ENCODE measurements at regions not wholly inside any gene's neighbourhood (a gene's known extent, or its start where the extent isn't known, plus 50 kb on each side); places are given as distances from the start of the nearest gene placed in this dataset.

DNA sequence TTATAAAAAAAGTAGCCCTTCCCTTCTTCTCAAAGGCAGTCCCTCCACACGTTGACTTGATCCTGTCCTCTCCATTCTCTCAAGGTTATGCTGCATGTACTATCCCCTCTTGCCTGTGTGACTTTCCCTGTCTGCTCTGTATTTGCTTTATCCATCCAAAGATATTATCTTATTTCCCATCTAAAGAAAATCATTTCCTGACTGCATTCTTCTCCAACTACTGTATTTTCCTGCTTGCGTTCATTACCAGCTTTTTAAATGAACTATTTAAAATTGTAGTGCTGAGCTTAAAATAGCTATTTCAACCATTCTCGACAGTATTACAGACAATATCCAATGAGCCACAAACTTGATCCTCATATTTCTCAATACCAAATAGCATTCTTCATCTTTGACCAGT, 716.0 kb upstream of the REG3G start:
- DNase-seq (ENCODE audit: low spot score, unreplicated experiment): no peak
- TF ChIP-seq CTCF (IDR thresholded peaks at IDR 0.05; ENCODE audit: unreplicated experiment): no peak

GRCh38 chr2:78315368-78315767, 710.1 kb upstream of the REG3G start:
- no peak overlapping the region for H3K27ac Mint-ChIP-seq
- no peak for TF ChIP-seq CTCF (IDR thresholded peaks at IDR 0.05; ENCODE audit: unreplicated experiment)
- DNase-seq (ENCODE audit: low spot score, unreplicated experiment): no peak
- H3K4me1 Mint-ChIP-seq (ENCODE audit: low read depth): no peaks in the 10 kb centered on the region
- H3K9me3 Mint-ChIP-seq (ENCODE audit: low read depth): no peaks in the 10 kb centered on the region
- no peak overlapping the region for H3K4me3 Mint-ChIP-seq (ENCODE audit: low read depth)
- no peaks in the 10 kb centered on the region for H3K36me3 Mint-ChIP-seq (ENCODE audit: insufficient read depth)
- H3K27me3 Mint-ChIP-seq: no peaks in the 10 kb centered on the region

More for the DNA sequence above, 716.0 kb upstream of the REG3G start:
- no peak overlapping the region for H3K4me3 Mint-ChIP-seq (ENCODE audit: low read depth)
- no peaks in the 10 kb centered on the region for H3K27me3 Mint-ChIP-seq
- no peaks in the 10 kb centered on the region for H3K9me3 Mint-ChIP-seq (ENCODE audit: low read depth)
- no peak overlapping the region for H3K27ac Mint-ChIP-seq
- no peaks in the 10 kb centered on the region for H3K4me1 Mint-ChIP-seq (ENCODE audit: low read depth)
- H3K36me3 Mint-ChIP-seq (ENCODE audit: insufficient read depth): no peaks in the 10 kb centered on the region

GRCh38 chr2:78318275-78318674, 707.2 kb upstream of the REG3G start:
- H3K27me3 Mint-ChIP-seq: no peaks in the 10 kb centered on the region
- no peaks in the 10 kb centered on the region for H3K36me3 Mint-ChIP-seq (ENCODE audit: insufficient read depth)
- H3K4me3 Mint-ChIP-seq (ENCODE audit: low read depth): no peak overlapping the region
- H3K4me1 Mint-ChIP-seq (ENCODE audit: low read depth): no peaks in the 10 kb centered on the region
- no peak for DNase-seq (ENCODE audit: low spot score, unreplicated experiment)
- H3K9me3 Mint-ChIP-seq (ENCODE audit: low read depth): no peaks in the 10 kb centered on the region
- H3K27ac Mint-ChIP-seq: no peak overlapping the region
- no peak for TF ChIP-seq CTCF (IDR thresholded peaks at IDR 0.05; ENCODE audit: unreplicated experiment)

GRCh38 chr2:78330193-78330592, 695.3 kb upstream of the REG3G start:
- H3K9me3 Mint-ChIP-seq (ENCODE audit: low read depth): no peaks in the 10 kb centered on the region
- no peaks in the 10 kb centered on the region for H3K36me3 Mint-ChIP-seq (ENCODE audit: insufficient read depth)
- DNase-seq (ENCODE audit: low spot score, unreplicated experiment): no peak
- H3K27ac Mint-ChIP-seq: no peak overlapping the region
- H3K4me1 Mint-ChIP-seq (ENCODE audit: low read depth): no peaks in the 10 kb centered on the region
- H3K27me3 Mint-ChIP-seq: no peaks in the 10 kb centered on the region
- H3K4me3 Mint-ChIP-seq (ENCODE audit: low read depth): no peak overlapping the region
- TF ChIP-seq CTCF (IDR thresholded peaks at IDR 0.05; ENCODE audit: unreplicated experiment): no peak

GRCh38 chr2:78351208-78351607, 674.3 kb upstream of the REG3G start:
- Mint-ChIP-seq H3K27ac (no peak overlapping the region), H3K27me3 (no peaks in the 10 kb centered on the region), H3K9me3 (ENCODE audit: low read depth) (no peaks in the 10 kb centered on the region), H3K4me1 (ENCODE audit: low read depth) (no peaks in the 10 kb centered on the region), H3K4me3 (ENCODE audit: low read depth) (no peak overlapping the region), H3K36me3 (ENCODE audit: insufficient read depth) (no peaks in the 10 kb centered on the region)
- peak; percentile 56 for TF ChIP-seq CTCF (IDR thresholded peaks at IDR 0.05; ENCODE audit: unreplicated experiment)
- DNase-seq (ENCODE audit: low spot score, unreplicated experiment): no peak
